ENCODE measurements at regions not wholly inside any gene's neighbourhood (a gene's known extent, or its start where the extent isn't known, plus 50 kb on each side); places are given as distances from the start of the nearest gene placed in this dataset.

- no peak for TF ChIP-seq SMARCC2 (IDR thresholded peaks at IDR 0.05)
Measured at GRCh38 chr17:52244689-52245088, 86.2 kb upstream of the CA10 start (continued).

- Histone ChIP-seq H3K79me2 (ENCODE audit: insufficient read depth, low read length) (no peaks in the 10 kb centered on the region), H3K9ac (ENCODE audit: insufficient read depth, low read depth, low read length) (no peak overlapping the region), H2AFZ (ENCODE audit: low read length) (no peak overlapping the region), H3K4me2 (ENCODE audit: low read depth, low read length) (no peak overlapping the region), H3K27ac (ENCODE audit: extremely low read length, insufficient read depth, low read length) (no peak overlapping the region), H3K36me3 (replicated peaks in 1 of 2; ENCODE audit: control insufficient read depth in 1 of 2, insufficient read depth in 2 of 2, low read length in 2 of 2) (no peaks in the 10 kb centered on the region), H3K27me3 (ENCODE audit: control insufficient read depth in 1 of 2, insufficient read depth in 2 of 2, low read length in 2 of 2) (no peaks in the 10 kb centered on the region), H3K4me3 (replicated peaks in 1 of 3; ENCODE audit: insufficient read depth in 1 of 3, low read depth in 2 of 3, low read length in 3 of 3) (no peak overlapping the region), H3K9me3 (ENCODE audit: low read length) (peaks cover 15% of the 10 kb centered on the region; the same call in 1 of the 2 replicates), H4K20me1 (ENCODE audit: insufficient read depth, low read length) (no peaks in the 10 kb centered on the region), H3K4me1 (ENCODE audit: insufficient read depth, low read length) (no peaks in the 10 kb centered on the region)
- ATAC-seq = no peak
- no peak for FAIRE-seq
- POLR2A ChIA-PET = no interaction called here
- WGBS (ENCODE audit: low lambda C conversion rate) = 0% methylated on average over 2 of the region's 2 CpGs
- in situ Hi-C loops (cut with HindIII; ENCODE audit: extremely low pct_ligation_motif_present, low pct_unique_long_range_greater_than_20kb) = no loop called here
- TF ChIP-seq TBL1XR1 (IDR thresholded peaks at IDR 0.05; ENCODE audit: borderline replicate concordance, low read length, partially characterized antibody) (no peak), ZSCAN29 (CRISPR knock-in tag; conservative IDR thresholded peaks at IDR 0.05) (no peak), ZSCAN12 (CRISPR knock-in tag; IDR thresholded peaks at IDR 0.05) (no peak), ZNF414 (CRISPR knock-in tag; IDR thresholded peaks at IDR 0.05) (no peak), TOPORS (CRISPR knock-in tag; IDR thresholded peaks at IDR 0.05) (no peak), ZNF850 (CRISPR knock-in tag; conservative IDR thresholded peaks at IDR 0.05) (no peak), SALL1 (CRISPR knock-in tag; IDR thresholded peaks at IDR 0.05) (no peak), RNF2 (conservative IDR thresholded peaks at IDR 0.05; ENCODE audit: low read depth) (no peak), ZFP37 (CRISPR knock-in tag; IDR thresholded peaks at IDR 0.05; ENCODE audit: borderline replicate concordance) (no peak), ZNF501 (CRISPR knock-in tag; IDR thresholded peaks at IDR 0.05) (no peak), HBP1 (CRISPR knock-in tag; IDR thresholded peaks at IDR 0.05; ENCODE audit: low read depth) (no peak), CERS6 (CRISPR knock-in tag; IDR thresholded peaks at IDR 0.05) (no peak), ZHX1 (CRISPR knock-in tag; IDR thresholded peaks at IDR 0.05; ENCODE audit: low read depth) (no peak), NPAS2 (CRISPR knock-in tag; IDR thresholded peaks at IDR 0.05; ENCODE audit: borderline replicate concordance) (no peak), PPARG (CRISPR knock-in tag; conservative IDR thresholded peaks at IDR 0.05) (no peak), NCOA5 (CRISPR knock-in tag; IDR thresholded peaks at IDR 0.05) (no peak), HNRNPUL1 (IDR thresholded peaks at IDR 0.05; ENCODE audit: low read depth, low read length) (no peak), KDM3A (CRISPR knock-in tag; IDR thresholded peaks at IDR 0.05; ENCODE audit: low read depth) (no peak), ZNF326 (CRISPR knock-in tag; IDR thresholded peaks at IDR 0.05; ENCODE audit: borderline replicate concordance) (no peak), DR1 (CRISPR knock-in tag; IDR thresholded peaks at IDR 0.05) (no peak)
- no peak for DNase-seq (ENCODE audit: low spot score)
- BruUV-seq (replicated peaks) = no TSS peak
- CTCF ChIA-PET (ENCODE audit: low intra/inter-chr PET ratio, low total read pairs) = no interaction called here
- intact Hi-C loops (cut with micrococcal nuclease; ENCODE audit: unreplicated experiment) = no loop called here
Measured at GRCh38 chr17:52242268-52242667, 83.8 kb upstream of the CA10 start.

All from HepG2 (cell line).